Smooth muscle cell (in vitro differentiated cells): ENCODE measurements at regions not wholly inside any gene's neighbourhood (a gene's known extent, or its start where the extent isn't known, plus 50 kb on each side); places are given as distances from the start of the nearest gene placed in this dataset.

Experiments
- DNase-seq: peaks from one replicate; lab custom pipeline; 2025; ENCODE audit not compliant: unreplicated experiment; lab: John Stamatoyannopoulos, UW
- H2AFZ ChIP-seq: fragments of 200-600 bp; sonication (generic); 2 replicates; pipeline ENCODE4 v1.6.0; 2016; ENCODE audit warnings: antibody characterized with exemption, low read depth, mild to moderate bottlenecking
- H3F3A ChIP-seq: fragments of 200-600 bp; sonication (generic); 2 replicates; pipeline ENCODE4 v1.6.0; 2017; ENCODE audit warnings: antibody characterized with exemption, low read depth
- H3K27ac ChIP-seq: fragments of 200-600 bp; sonication (generic); 2 replicates; pipeline ENCODE4 v1.5.1; 2016; ENCODE audit warnings: low read depth, mild to moderate bottlenecking
- H3K27me3 ChIP-seq: fragments of 200-600 bp; sonication (generic); 2 replicates; pipeline ENCODE4 v1.6.1; 2016; ENCODE audit warnings: low read depth, mild to moderate bottlenecking
- H3K36me3 ChIP-seq: fragments of 200-600 bp; sonication (generic); 2 replicates; pipeline ENCODE4 v1.5.1; 2016; ENCODE audit warnings: low read depth
- H3K4me1 ChIP-seq: fragments of 200-600 bp; sonication (generic); 2 replicates; pipeline ENCODE4 v1.5.1; 2016; ENCODE audit warnings: low read depth
- H3K4me2 ChIP-seq: fragments of 200-600 bp; sonication (generic); 2 replicates; pipeline ENCODE4 v1.6.0; 2016; ENCODE audit warnings: mild to moderate bottlenecking
- H3K4me3 ChIP-seq: fragments of 200-600 bp; sonication (generic); 2 replicates; pipeline ENCODE4 v1.5.1; 2016; ENCODE audit warnings: mild to moderate bottlenecking
- H3K79me2 ChIP-seq: fragments of 200-600 bp; sonication (generic); 2 replicates; pipeline ENCODE4 v1.6.0; 2016; ENCODE audit warnings: low read depth, mild to moderate bottlenecking
- H3K9ac ChIP-seq: fragments of 200-600 bp; sonication (generic); 2 replicates; pipeline ENCODE4 v1.6.0; 2016; ENCODE audit warnings: low read depth
- H3K9me3 ChIP-seq: fragments of 200-600 bp; sonication (generic); replicated peaks from 2 replicates; pipeline ENCODE4 v1.5.1; 2016; ENCODE audit warnings: low read depth
- H4K20me1 ChIP-seq: fragments of 200-600 bp; sonication (generic); 2 replicates; pipeline ENCODE4 v1.6.0; 2016; ENCODE audit warnings: low read depth
- WGBS: methylation state at CpG from one replicate; pipeline ENCODE4 v1.1.7; 2016; ENCODE audit warnings: low lambda C conversion rate; 5-methylcytosine and 5-hydroxymethylcytosine counted together
- TF ChIP-seq, protein P1 (sequence below): fragments of 200-600 bp; sonication (generic); IDR thresholded peaks from 2 replicates; pipeline ENCODE4 v1.5.1; 2017; ENCODE audit warnings: borderline replicate concordance, mild to moderate bottlenecking, antibody characterized with exemption; ENCODE audit not compliant: insufficient read depth, poor library complexity, severe bottlenecking

DNA sequence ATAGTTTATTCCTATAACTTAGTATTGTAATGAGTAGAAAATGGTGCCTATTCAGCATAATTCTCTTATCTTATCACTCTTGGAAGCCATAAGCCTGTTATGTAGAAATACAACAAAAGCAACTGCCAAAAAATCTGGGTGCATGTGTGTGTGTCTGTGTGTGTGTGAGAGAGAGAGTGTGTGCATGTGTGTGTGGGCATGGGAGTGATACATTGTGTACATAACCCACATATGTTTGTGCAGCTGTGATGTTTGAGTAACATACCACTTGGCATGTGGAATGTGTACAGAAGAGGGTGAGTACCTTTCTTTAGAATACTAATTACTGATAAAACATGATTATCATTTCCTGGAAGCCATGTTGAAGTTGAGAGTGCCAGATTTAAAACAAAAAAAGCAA, 642.3 kb upstream of the SYT4 start:
- Histone ChIP-seq H3K4me2 (no peak overlapping the region), H3K27me3 (no peaks in the 10 kb centered on the region), H3K27ac (no peak overlapping the region), H3K9ac (no peak overlapping the region), H4K20me1 (no peaks in the 10 kb centered on the region), H3F3A (no peaks in the 10 kb centered on the region), H3K9me3 (no peaks in the 10 kb centered on the region), H2AFZ (no peak overlapping the region), H3K36me3 (no peaks in the 10 kb centered on the region), H3K4me1 (no peaks in the 10 kb centered on the region), H3K4me3 (no peak overlapping the region), H3K79me2 (no peaks in the 10 kb centered on the region)
- TF ChIP-seq, protein P1, sequence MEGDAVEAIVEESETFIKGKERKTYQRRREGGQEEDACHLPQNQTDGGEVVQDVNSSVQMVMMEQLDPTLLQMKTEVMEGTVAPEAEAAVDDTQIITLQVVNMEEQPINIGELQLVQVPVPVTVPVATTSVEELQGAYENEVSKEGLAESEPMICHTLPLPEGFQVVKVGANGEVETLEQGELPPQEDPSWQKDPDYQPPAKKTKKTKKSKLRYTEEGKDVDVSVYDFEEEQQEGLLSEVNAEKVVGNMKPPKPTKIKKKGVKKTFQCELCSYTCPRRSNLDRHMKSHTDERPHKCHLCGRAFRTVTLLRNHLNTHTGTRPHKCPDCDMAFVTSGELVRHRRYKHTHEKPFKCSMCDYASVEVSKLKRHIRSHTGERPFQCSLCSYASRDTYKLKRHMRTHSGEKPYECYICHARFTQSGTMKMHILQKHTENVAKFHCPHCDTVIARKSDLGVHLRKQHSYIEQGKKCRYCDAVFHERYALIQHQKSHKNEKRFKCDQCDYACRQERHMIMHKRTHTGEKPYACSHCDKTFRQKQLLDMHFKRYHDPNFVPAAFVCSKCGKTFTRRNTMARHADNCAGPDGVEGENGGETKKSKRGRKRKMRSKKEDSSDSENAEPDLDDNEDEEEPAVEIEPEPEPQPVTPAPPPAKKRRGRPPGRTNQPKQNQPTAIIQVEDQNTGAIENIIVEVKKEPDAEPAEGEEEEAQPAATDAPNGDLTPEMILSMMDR: no peak
- no peak for DNase-seq

DNA sequence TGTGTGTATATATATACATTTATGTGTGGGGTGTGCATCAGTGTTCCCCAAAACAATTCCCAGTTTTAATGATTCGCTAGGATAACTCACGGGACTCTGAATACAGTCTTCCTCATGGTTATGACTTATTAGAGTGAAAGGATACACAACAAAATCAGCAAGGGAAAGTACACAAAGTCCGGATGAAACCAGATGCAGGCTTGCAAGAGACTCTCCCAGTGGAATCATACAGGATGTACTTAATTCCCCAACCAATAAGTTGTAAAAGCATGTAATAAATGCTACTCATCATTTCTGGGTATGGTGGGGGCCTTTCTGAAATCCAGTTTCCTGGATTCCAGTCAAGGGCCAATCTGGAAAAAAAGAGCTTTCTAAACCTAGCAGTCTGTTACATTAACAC, 654.1 kb upstream of the SYT4 start:
- Histone ChIP-seq H3K9me3 (no peaks in the 10 kb centered on the region), H3K4me2 (peak overlapping the region; percentile 70), H3K27me3 (no peaks in the 10 kb centered on the region), H4K20me1 (no peaks in the 10 kb centered on the region), H2AFZ (no peak overlapping the region), H3K4me1 (no peaks in the 10 kb centered on the region), H3K9ac (peak overlapping the region; percentile 50), H3K4me3 (no peak overlapping the region), H3K36me3 (no peaks in the 10 kb centered on the region), H3K79me2 (no peaks in the 10 kb centered on the region), H3K27ac (peak overlapping the region; percentile 90), H3F3A (no peaks in the 10 kb centered on the region)
- DNase-seq: no peak
- TF ChIP-seq, protein P1: no peak
- 53% methylated on average over 3 of the region's 3 CpGs for WGBS

DNA sequence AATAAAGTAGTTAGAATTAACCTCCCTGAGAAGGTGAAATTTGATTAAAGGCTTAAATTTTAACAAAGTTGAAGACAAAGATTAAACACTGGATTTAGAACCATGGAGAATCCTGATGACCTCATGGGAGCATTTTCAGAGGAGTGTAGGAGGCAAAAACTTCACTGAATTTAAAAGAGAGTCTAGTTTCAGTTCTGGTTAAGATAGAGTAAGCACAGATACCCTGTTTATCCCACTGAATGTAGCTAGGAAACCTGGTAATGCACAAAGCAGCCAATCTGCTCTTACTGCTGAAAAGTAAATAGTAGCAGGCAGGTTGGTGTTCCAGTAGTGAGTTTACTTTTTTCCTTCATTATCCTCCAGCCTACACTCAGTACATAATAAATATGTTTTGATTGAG, 654.9 kb upstream of the SYT4 start:
- Histone ChIP-seq H2AFZ (no peak overlapping the region), H3K9ac (peak overlapping the region; percentile 50), H3K36me3 (no peaks in the 10 kb centered on the region), H3K27me3 (no peaks in the 10 kb centered on the region), H3K4me3 (no peak overlapping the region), H4K20me1 (no peaks in the 10 kb centered on the region), H3K79me2 (no peaks in the 10 kb centered on the region), H3K4me1 (no peaks in the 10 kb centered on the region), H3K27ac (peak overlapping the region; percentile 90), H3K9me3 (no peaks in the 10 kb centered on the region), H3F3A (no peaks in the 10 kb centered on the region), H3K4me2 (peak overlapping the region; percentile 70)
- DNase-seq: no peak
- TF ChIP-seq, protein P1: no peak

DNA sequence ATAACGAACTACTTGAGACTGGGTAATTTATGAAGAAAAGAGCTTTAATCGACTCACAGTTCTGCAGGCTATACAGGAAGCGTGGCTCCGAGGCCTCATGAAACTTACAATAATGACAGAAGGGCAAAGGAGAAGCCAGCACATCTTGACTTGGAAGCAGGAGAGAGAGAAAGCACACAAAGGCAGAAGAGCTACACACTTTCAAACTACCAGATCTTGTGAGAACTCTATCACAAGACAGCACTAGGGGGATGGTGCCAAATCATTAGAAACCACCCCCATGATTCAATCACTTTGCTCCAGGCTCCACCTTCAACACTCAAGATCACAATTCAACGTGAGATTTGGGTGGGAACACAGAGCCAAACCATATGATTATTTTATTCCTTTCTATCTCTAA, 655.9 kb upstream of the SYT4 start:
- Histone ChIP-seq H3K27me3 (no peaks in the 10 kb centered on the region), H3K36me3 (no peaks in the 10 kb centered on the region), H3F3A (no peaks in the 10 kb centered on the region), H3K9ac (no peak overlapping the region), H3K4me3 (no peak overlapping the region), H3K4me1 (no peaks in the 10 kb centered on the region), H4K20me1 (no peaks in the 10 kb centered on the region), H2AFZ (peak overlapping the region; percentile 64), H3K4me2 (no peak overlapping the region), H3K79me2 (no peaks in the 10 kb centered on the region), H3K9me3 (no peaks in the 10 kb centered on the region), H3K27ac (peak overlapping the region; percentile 90)
- TF ChIP-seq, protein P1: no peak
- no peak for DNase-seq
- WGBS: 89% methylated on average over 5 of the region's 5 CpGs
